Lung (tissue), 11 donors: ENCODE measurements at regions not wholly inside any gene's neighbourhood (a gene's known extent, or its start where the extent isn't known, plus 50 kb on each side); places are given as distances from the start of the nearest gene placed in this dataset.

Experiments
- ATAC-seq: fragments of 200-7000 bp; cut with Tn5 transposase; one replicate; pipeline ENCODE4 v1.9.1; 2020; ENCODE audit warnings: moderate number of reproducible peaks; ENCODE audit not compliant: insufficient read depth, low FRiP score
- DNase-seq, 3 donors: peaks; one replicate each; pipeline ENCODE4 v3.0.0-alpha.2; 2013 to 2017
- H3K27ac ChIP-seq, 2 donors: one replicate each; pipeline ENCODE4 v1.5.1; 2013; ENCODE audit warnings: mild to moderate bottlenecking in 2 of 2, moderate library complexity in 2 of 2, control low read depth in 1 of 2, inconsistent platforms in 1 of 2, low read depth in 1 of 2, low read length in 1 of 2
- H3K27me3 ChIP-seq, 3 donors: one replicate each; pipeline ENCODE4 v1.5.1; 2013; ENCODE audit warnings: low read length in 2 of 3; ENCODE audit not compliant: control insufficient read depth in 3 of 3, insufficient read depth in 3 of 3
- H3K36me3 ChIP-seq, 4 donors: one replicate each; pipeline ENCODE4 v1.5.1; 2013; ENCODE audit warnings: low read length in 4 of 4, mild to moderate bottlenecking in 1 of 4, moderate library complexity in 1 of 4; ENCODE audit not compliant: control insufficient read depth in 4 of 4, insufficient read depth in 4 of 4
- H3K4me1 ChIP-seq, 5 donors: one replicate each; pipeline ENCODE4 v1.5.1; 2013; ENCODE audit warnings: low read length in 5 of 5, mild to moderate bottlenecking in 2 of 5, moderate library complexity in 1 of 5; ENCODE audit not compliant: control insufficient read depth in 5 of 5, insufficient read depth in 5 of 5
- H3K4me3 ChIP-seq: one replicate; pipeline ENCODE4 v1.5.1; 2013; ENCODE audit warnings: mild to moderate bottlenecking, control low read depth, moderate library complexity
- H3K9ac ChIP-seq, 2 donors: one replicate each; pipeline ENCODE4 v1.5.1; 2013; ENCODE audit warnings: low read length in 2 of 2, control low read depth in 1 of 2; ENCODE audit not compliant: insufficient read depth in 1 of 2
- H3K9me3 ChIP-seq, 4 donors: one replicate each; pipeline ENCODE4 v1.5.1; 2013; ENCODE audit warnings: low read length in 3 of 4, mild to moderate bottlenecking in 1 of 4, moderate library complexity in 1 of 4; ENCODE audit not compliant: control insufficient read depth in 4 of 4, insufficient read depth in 3 of 4
- WGBS, 2 donors: extraction: QIAGEN DNeasy Blood & Tissue Kit; methylation state at CpG; one replicate each; pipeline ENCODE4 v1.1.7; 2013; 5-methylcytosine and 5-hydroxymethylcytosine counted together
- TF ChIP-seq, protein P1 (sequence below): IDR thresholded peaks from 2 replicates; pipeline ENCODE4 v1.5.1; 2012; ENCODE audit warnings: mild to moderate bottlenecking; ENCODE audit errors: control extremely low read depth, extremely low read depth
- donor health status: control.
- donor health status: control.
- donor health status: Bipolar disorder and iron deficiency.
- donor health status: healthy.
- donor health status: DM: yes; HTN: yes; CAD: no.

DNA sequence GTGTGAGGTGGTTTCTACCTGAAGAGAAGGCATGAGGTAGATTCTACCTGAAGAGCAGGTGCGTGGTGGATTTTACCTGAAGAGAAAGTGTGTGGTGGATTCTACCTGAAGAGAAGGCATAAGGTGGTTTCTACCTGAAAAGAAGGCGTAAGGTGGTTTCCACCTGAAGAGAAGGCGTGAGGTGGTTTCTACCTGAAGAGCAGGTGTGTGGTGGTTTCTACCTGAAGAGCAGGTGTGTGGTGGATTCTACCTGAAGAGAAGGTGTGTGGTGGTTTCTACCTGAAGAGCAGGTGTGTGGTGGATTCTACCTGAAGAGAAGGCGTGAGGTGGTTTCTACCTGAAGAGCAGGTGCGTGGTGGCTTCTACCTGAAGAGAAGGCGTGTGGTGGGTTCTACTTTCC, 192.8 kb downstream of the MED10 start:
- ATAC-seq (no peak), DNase-seq (no peak)
- no peaks in the 10 kb centered on the region for H3K27me3 ChIP-seq
- H3K9ac ChIP-seq: no peak overlapping the region
- TF ChIP-seq, protein P1, sequence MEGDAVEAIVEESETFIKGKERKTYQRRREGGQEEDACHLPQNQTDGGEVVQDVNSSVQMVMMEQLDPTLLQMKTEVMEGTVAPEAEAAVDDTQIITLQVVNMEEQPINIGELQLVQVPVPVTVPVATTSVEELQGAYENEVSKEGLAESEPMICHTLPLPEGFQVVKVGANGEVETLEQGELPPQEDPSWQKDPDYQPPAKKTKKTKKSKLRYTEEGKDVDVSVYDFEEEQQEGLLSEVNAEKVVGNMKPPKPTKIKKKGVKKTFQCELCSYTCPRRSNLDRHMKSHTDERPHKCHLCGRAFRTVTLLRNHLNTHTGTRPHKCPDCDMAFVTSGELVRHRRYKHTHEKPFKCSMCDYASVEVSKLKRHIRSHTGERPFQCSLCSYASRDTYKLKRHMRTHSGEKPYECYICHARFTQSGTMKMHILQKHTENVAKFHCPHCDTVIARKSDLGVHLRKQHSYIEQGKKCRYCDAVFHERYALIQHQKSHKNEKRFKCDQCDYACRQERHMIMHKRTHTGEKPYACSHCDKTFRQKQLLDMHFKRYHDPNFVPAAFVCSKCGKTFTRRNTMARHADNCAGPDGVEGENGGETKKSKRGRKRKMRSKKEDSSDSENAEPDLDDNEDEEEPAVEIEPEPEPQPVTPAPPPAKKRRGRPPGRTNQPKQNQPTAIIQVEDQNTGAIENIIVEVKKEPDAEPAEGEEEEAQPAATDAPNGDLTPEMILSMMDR: no peak
- H3K36me3 ChIP-seq: no peaks in the 10 kb centered on the region
- H3K9me3 ChIP-seq: peaks cover 0 to 9% (median 0%) of the 10 kb centered on the region in 4 donors
- H3K4me3 ChIP-seq: no peak overlapping the region
- H3K27ac ChIP-seq: no peak overlapping the region
- H3K4me1 ChIP-seq: no peaks in the 10 kb centered on the region
- WGBS, 2 donors: 92 to 97% methylated on average over 6 of the region's 6 CpGs

DNA sequence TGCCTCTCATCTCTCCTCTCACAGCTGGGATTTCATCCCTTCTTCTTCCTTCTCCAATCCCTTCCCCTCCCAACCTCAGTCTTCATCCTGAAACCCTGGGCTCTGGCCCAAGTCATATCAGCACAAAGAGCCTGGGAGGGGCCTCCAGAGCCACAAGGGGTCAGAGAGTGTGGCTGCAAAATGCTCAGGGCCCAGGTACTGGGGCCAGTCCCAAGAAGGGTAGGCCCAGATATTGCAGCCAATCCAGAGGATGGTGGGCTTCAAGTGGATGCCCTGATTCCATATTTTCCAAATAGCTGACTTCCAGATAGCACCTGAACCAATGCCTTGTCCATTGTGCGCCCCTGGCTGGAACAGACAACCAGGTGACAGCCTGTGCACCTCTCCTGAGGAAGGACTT, 193.9 kb downstream of the MED10 start:
- peaks cover 0 to 14% (median 0%) of the 10 kb centered on the region in 4 donors for H3K9me3 ChIP-seq
- no peaks in the 10 kb centered on the region for H3K27me3 ChIP-seq
- 83 to 91% methylated on average over 1 of the region's 1 CpG for WGBS, 2 donors
- ATAC-seq (no peak), DNase-seq (no peak)
- no peak overlapping the region for H3K27ac ChIP-seq
- TF ChIP-seq, protein P1: no peak
- H3K4me1 ChIP-seq: no peaks in the 10 kb centered on the region
- H3K4me3 ChIP-seq: no peak overlapping the region
- no peaks in the 10 kb centered on the region for H3K36me3 ChIP-seq
- no peak overlapping the region for H3K9ac ChIP-seq

DNA sequence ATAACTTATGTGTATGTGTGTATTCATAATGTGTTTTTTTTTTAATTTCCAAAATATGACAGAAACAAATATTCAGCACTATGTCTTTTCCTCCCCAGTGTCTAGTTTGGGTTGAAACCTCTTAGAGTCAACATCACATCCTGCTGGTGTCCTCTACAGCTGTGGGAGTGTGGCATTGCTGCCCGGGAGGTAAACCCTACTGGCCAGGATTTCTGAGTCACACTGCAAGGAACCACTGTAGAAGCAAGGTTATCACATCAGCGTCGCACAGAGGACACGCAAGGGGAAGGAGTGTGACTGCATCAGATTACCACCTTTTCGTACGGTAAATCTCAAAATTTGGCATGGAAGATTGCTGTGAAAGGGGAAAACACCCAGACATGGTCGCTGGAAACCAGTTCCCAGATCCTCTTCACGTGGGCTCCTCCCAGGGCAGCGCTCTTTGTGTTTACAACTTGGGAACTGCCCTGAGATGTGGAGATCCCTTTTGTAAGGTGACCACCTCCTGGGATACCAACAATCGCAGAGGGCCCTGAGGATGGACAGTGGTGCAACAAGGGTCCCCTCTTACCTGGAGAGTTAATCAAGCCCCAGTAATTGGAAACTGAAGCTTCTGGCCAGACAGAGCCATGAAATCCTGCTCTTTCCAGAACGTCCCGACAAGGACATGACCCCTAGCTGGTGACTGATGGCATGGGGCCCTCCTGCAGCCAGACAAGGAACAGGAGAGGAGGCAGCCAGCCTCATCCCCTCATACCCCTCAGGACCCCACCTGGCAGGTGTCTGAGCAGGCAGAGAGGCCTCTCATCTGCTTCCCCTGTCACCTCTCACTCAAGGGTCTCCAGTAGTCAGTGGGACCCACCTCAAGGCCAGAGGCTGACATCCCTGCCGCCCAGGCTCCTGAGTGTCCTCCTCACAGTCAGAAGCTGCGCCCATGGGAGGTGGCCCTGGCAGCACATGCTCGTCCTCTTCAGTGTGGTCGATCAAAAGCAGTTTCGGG, 194.7 kb downstream of the MED10 start:
- Histone ChIP-seq H3K9ac (no peak overlapping the region), H3K9me3 (peaks cover 0 to 14% (median 0%) of the 10 kb centered on the region in 4 donors), H3K4me1 (no peaks in the 10 kb centered on the region), H3K36me3 (no peaks in the 10 kb centered on the region), H3K27me3 (no peaks in the 10 kb centered on the region), H3K4me3 (no peak overlapping the region), H3K27ac (no peak overlapping the region)
- DNase-seq (no peak), ATAC-seq (no peak)
- TF ChIP-seq, protein P1: no peak
- 76 to 81% methylated on average over 17 of the region's 17 CpGs for WGBS, 2 donors
